ENCODE measurements at regions not wholly inside any gene's neighbourhood (a gene's known extent, or its start where the extent isn't known, plus 50 kb on each side); places are given as distances from the start of the nearest gene placed in this dataset.
A peak's percentile ranks its signal among the peaks of the same experiment; 100 is the strongest.

GRCh38 chr3:30259730-30260129, 346.7 kb upstream of the TGFBR2 start:
- no peaks in the 10 kb centered on the region for H3K36me3 ChIP-seq (ENCODE audit: control insufficient read depth in 2 of 3, insufficient read depth in 3 of 3, low read length in 3 of 3)
- no peak for TF ChIP-seq CTCF (IDR thresholded peaks at IDR 0.05; ENCODE audit: borderline replicate concordance, extremely low read depth, insufficient read depth)
- intact Hi-C loops (cut with DNase I): no loop called here
- no peaks in the 10 kb centered on the region for H3K4me1 ChIP-seq (ENCODE audit: control insufficient read depth in 2 of 3, insufficient read depth in 2 of 3, low read depth in 1 of 3, low read length in 3 of 3)
- H3K9ac ChIP-seq (ENCODE audit: low read length in 3 of 3): no peak overlapping the region
- FAIRE-seq (no peak), DNase-seq (no peak)
- no peak overlapping the region for H3K27ac ChIP-seq (ENCODE audit: low read depth in 2 of 2, low read length in 2 of 2)
- no peaks in the 10 kb centered on the region for H3K9me3 ChIP-seq (ENCODE audit: control insufficient read depth in 2 of 3, insufficient read depth in 1 of 3, low read length in 3 of 3)
- no peak overlapping the region for H3K4me3 ChIP-seq (ENCODE audit: low read length in 3 of 3)
- no peaks in the 10 kb centered on the region for H3K27me3 ChIP-seq (ENCODE audit: control insufficient read depth, insufficient read depth, low read length)

GRCh38 chr3:30260762-30261161, 345.6 kb upstream of the TGFBR2 start:
- Histone ChIP-seq H3K27ac (ENCODE audit: low read depth in 2 of 2, low read length in 2 of 2) (no peak overlapping the region), H3K9ac (ENCODE audit: low read length in 3 of 3) (no peak overlapping the region), H3K9me3 (ENCODE audit: control insufficient read depth in 2 of 3, insufficient read depth in 1 of 3, low read length in 3 of 3) (no peaks in the 10 kb centered on the region), H3K4me1 (ENCODE audit: control insufficient read depth in 2 of 3, insufficient read depth in 2 of 3, low read depth in 1 of 3, low read length in 3 of 3) (no peaks in the 10 kb centered on the region), H3K27me3 (ENCODE audit: control insufficient read depth, insufficient read depth, low read length) (no peaks in the 10 kb centered on the region), H3K4me3 (ENCODE audit: low read length in 3 of 3) (no peak overlapping the region), H3K36me3 (ENCODE audit: control insufficient read depth in 2 of 3, insufficient read depth in 3 of 3, low read length in 3 of 3) (no peaks in the 10 kb centered on the region)
- FAIRE-seq (peak; percentile 29), DNase-seq (no peak)
- TF ChIP-seq CTCF (IDR thresholded peaks at IDR 0.05; ENCODE audit: borderline replicate concordance, extremely low read depth, insufficient read depth): no peak
- intact Hi-C loops (cut with DNase I): no loop called here

GRCh38 chr3:30263238-30263924, 343.0 kb upstream of the TGFBR2 start:
- Histone ChIP-seq H3K9ac (ENCODE audit: low read length in 3 of 3) (no peak overlapping the region), H3K4me3 (ENCODE audit: low read length in 3 of 3) (no peak overlapping the region), H3K27ac (ENCODE audit: low read depth in 2 of 2, low read length in 2 of 2) (no peak overlapping the region), H3K9me3 (ENCODE audit: control insufficient read depth in 2 of 3, insufficient read depth in 1 of 3, low read length in 3 of 3) (no peaks in the 10 kb centered on the region), H3K36me3 (ENCODE audit: control insufficient read depth in 2 of 3, insufficient read depth in 3 of 3, low read length in 3 of 3) (no peaks in the 10 kb centered on the region), H3K4me1 (ENCODE audit: control insufficient read depth in 2 of 3, insufficient read depth in 2 of 3, low read depth in 1 of 3, low read length in 3 of 3) (no peaks in the 10 kb centered on the region), H3K27me3 (ENCODE audit: control insufficient read depth, insufficient read depth, low read length) (no peaks in the 10 kb centered on the region)
- TF ChIP-seq CTCF (IDR thresholded peaks at IDR 0.05; ENCODE audit: borderline replicate concordance, extremely low read depth, insufficient read depth): no peak
- intact Hi-C loops (cut with DNase I): no loop called here
- no peak for DNase-seq
- FAIRE-seq: no peak

- intact Hi-C loops (cut with DNase I): no loop called here
- no peaks in the 10 kb centered on the region for H3K9me3 ChIP-seq (ENCODE audit: control insufficient read depth in 2 of 3, insufficient read depth in 1 of 3, low read length in 3 of 3)
- no peak for DNase-seq
- no peaks in the 10 kb centered on the region for H3K27me3 ChIP-seq (ENCODE audit: control insufficient read depth, insufficient read depth, low read length)
- FAIRE-seq: no peak
- no peaks in the 10 kb centered on the region for H3K36me3 ChIP-seq (ENCODE audit: control insufficient read depth in 2 of 3, insufficient read depth in 3 of 3, low read length in 3 of 3)
- no peak for TF ChIP-seq CTCF (IDR thresholded peaks at IDR 0.05; ENCODE audit: borderline replicate concordance, extremely low read depth, insufficient read depth)
- no peak overlapping the region for H3K9ac ChIP-seq (ENCODE audit: low read length in 3 of 3)
- no peak overlapping the region for H3K4me3 ChIP-seq (ENCODE audit: low read length in 3 of 3)
- H3K27ac ChIP-seq (ENCODE audit: low read depth in 2 of 2, low read length in 2 of 2): no peak overlapping the region
- no peaks in the 10 kb centered on the region for H3K4me1 ChIP-seq (ENCODE audit: control insufficient read depth in 2 of 3, insufficient read depth in 2 of 3, low read depth in 1 of 3, low read length in 3 of 3)
Observed at GRCh38 chr3:30263925-30264313, 342.5 kb upstream of the TGFBR2 start.
